ENCODE measurements at regions not wholly inside any gene's neighbourhood (a gene's known extent, or its start where the extent isn't known, plus 50 kb on each side); places are given as distances from the start of the nearest gene placed in this dataset.

DNA sequence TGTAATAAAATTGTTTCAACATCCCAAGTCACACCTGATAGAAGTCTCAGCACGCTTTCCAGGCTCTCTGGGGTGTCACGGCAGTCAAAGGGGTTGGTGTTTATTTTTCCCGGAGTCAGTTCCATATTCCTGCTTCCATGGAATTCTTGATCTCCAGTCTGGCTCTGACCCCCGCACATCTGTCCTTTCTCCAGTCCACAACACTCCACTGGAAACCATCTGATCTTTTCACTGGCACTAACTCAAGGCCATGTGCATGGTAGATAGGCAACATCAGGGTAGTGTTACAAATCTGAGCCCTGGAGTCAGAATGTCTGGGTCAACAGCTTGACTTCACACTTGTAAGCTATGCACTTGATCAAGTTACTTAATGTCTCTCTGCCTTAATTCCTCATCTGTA, 176.2 kb downstream of the WDR11 start:
- H3K4me3 ChIP-seq (ENCODE audit: low read depth, low read length) = no peak overlapping the region
- no peak for TF ChIP-seq CTCF (IDR thresholded peaks at IDR 0.05; ENCODE audit: borderline replicate concordance, insufficient read depth, low read depth, low read length)

DNA sequence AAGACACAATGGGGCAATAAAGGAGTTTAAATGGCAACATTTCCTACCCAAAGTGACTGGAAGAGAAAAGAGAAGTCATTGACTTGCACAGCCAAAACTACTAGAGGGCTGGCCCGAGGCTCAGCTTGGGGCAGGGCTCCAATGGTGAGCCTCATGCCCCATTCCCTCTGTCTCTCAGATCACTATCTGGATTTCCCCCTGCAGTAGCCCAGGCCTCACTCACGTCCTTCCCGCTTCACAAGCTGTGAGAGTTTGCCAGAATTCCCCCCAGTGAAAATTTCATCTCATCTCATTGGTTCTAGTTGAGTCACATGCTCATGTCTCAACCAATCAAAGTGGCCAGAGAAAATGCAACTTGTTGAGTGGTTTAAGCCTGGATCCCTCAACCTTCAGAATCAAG, 181.3 kb downstream of the WDR11 start:
- no peak overlapping the region for H3K4me3 ChIP-seq (ENCODE audit: low read depth, low read length)
- no peak for TF ChIP-seq CTCF (IDR thresholded peaks at IDR 0.05; ENCODE audit: borderline replicate concordance, insufficient read depth, low read depth, low read length)

DNA sequence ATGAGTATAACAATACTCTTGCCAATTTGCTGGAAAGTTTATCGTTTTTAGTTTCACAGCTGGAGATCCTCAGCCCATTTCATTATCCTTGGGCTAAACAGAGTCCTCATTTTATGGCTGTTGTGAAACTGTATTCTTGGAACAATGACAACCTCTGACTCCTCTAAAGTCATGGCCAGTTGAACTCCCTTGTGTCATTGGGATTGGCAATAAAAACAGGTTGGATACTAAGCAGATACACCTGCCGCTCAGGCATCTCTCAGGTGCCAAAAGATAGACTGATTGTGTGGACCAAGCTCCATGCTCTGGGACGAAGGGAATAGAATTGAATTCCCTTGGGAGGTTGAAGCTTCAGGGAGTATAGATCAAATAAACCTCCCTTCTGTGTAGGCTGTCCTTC, 182.2 kb downstream of the WDR11 start:
- H3K4me3 ChIP-seq (ENCODE audit: low read depth, low read length) = no peak overlapping the region
- TF ChIP-seq CTCF (IDR thresholded peaks at IDR 0.05; ENCODE audit: borderline replicate concordance, insufficient read depth, low read depth, low read length) = no peak

- TF ChIP-seq CTCF (IDR thresholded peaks at IDR 0.05; ENCODE audit: borderline replicate concordance, insufficient read depth, low read depth, low read length) = no peak
- no peak overlapping the region for H3K4me3 ChIP-seq (ENCODE audit: low read depth, low read length)
Observed at GRCh38 chr10:121036431-121036830, 185.3 kb downstream of the WDR11 start.

DNA sequence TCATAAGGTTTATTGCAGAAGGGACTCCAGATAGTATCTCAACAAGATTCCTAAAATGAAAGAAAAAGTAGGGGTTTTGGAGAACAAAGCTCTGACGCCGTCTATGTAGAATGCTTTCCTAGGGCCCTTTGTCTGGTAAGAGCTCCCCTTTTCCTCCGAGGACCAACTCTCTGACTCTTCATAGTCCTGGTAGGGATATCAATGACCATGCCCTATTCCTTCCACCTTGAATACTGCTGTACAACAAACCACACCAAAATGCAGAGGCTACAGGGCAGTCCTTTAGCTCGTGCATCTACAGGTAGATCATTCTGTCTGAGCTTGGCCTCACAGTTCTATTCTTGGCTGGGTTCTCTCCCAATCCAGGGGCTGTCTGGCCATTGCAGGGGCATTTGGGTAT, 190.3 kb downstream of the WDR11 start:
- no peak overlapping the region for H3K4me3 ChIP-seq (ENCODE audit: low read depth, low read length)
- TF ChIP-seq CTCF (IDR thresholded peaks at IDR 0.05; ENCODE audit: borderline replicate concordance, insufficient read depth, low read depth, low read length) = no peak

DNA sequence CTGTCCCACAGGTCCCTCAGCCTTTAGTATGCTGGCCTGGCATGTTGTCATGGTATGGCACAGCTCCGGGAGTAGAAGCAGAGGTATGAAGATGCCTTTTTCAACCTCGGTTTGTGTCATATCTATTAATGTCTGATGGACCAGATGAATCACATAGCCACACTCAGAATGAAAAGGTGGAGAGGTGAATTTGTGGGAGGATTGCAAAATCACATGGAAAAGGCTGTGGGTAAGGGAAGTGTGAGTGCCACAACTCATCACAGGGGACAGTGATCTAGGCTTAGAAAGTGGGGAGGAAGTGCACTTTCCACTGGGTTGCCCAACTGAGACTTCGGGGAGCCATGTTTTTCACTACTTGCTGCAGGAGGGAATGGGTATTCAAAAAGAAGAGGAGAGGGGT, 190.7 kb downstream of the WDR11 start:
- no peak overlapping the region for H3K4me3 ChIP-seq (ENCODE audit: low read depth, low read length)
- no peak for TF ChIP-seq CTCF (IDR thresholded peaks at IDR 0.05; ENCODE audit: borderline replicate concordance, insufficient read depth, low read depth, low read length)

GRCh38 chr10:121042342-121042741, 191.2 kb downstream of the WDR11 start:
- no peak for TF ChIP-seq CTCF (IDR thresholded peaks at IDR 0.05; ENCODE audit: borderline replicate concordance, insufficient read depth, low read depth, low read length)
- no peak overlapping the region for H3K4me3 ChIP-seq (ENCODE audit: low read depth, low read length)
